BJ (cell line): ENCODE measurements at regions not wholly inside any gene's neighbourhood (a gene's known extent, or its start where the extent isn't known, plus 50 kb on each side); places are given as distances from the start of the nearest gene placed in this dataset.

ENCODE experiments used
- CTCF ChIA-PET: fragments of 350-600 bp; formaldehyde crosslinking; extraction: SDS; loops from one replicate; lab custom pipeline; 2021; ENCODE audit warnings: antibody characterized with exemption, inconsistent platforms; lab: Yijun Ruan, JAX
- POLR2A ChIA-PET: fragments of 300-600 bp; sonication (Branson Sonifier 250); formaldehyde crosslinking; extraction: SDS; loops from one replicate; lab custom pipeline; 2021; ENCODE audit warnings: antibody characterized with exemption; lab: Charles Lee
- DNase-seq: peaks from one replicate; pipeline ENCODE4 v3.0.0-alpha.2; 2011; ENCODE audit warnings: low read depth
- H3K27me3 ChIP-seq: 2 replicates; pipeline ENCODE4 v1.6.0; 2011; ENCODE audit warnings: low read length; ENCODE audit not compliant: control insufficient read depth, insufficient read depth
- H3K36me3 ChIP-seq: 2 replicates; pipeline ENCODE4 v1.5.1; 2011; ENCODE audit warnings: low read length; ENCODE audit not compliant: control insufficient read depth, insufficient read depth
- H3K4me3 ChIP-seq: 2 replicates; pipeline ENCODE4 v1.5.1; 2011; ENCODE audit warnings: low read depth, mild to moderate bottlenecking, control low read depth, low read length
- TF ChIP-seq, protein P1 (sequence below): IDR thresholded peaks from 2 replicates; pipeline ENCODE4 v1.5.1; 2011; ENCODE audit warnings: low read depth, mild to moderate bottlenecking, control low read depth, inconsistent platforms, low read length, moderate library complexity; ENCODE audit not compliant: insufficient read depth

DNA sequence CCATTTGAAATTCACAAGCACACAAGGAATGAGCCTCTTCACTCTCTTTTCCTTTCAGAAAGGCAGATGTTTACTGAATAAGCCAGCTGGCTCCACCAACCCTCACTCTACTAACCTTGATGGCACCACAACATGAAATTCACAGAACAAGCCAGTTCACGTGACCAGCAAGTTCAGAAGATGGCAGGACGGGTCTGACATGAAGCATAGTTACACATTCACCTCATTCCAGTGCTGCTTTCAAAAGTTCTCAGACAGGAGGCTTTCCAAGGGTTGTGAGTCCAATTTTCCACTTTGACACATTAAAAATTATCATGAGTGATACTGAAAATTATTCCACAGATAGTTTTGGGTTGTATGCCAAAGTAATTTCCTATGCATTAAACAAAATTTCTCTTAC is 74.2 kb upstream of the MBOAT2 start:
- Histone ChIP-seq H3K27me3 (no peaks in the 10 kb centered on the region), H3K4me3 (no peak overlapping the region), H3K36me3 (no peaks in the 10 kb centered on the region)
- ChIA-PET POLR2A (no interaction called here), CTCF (interaction anchor here (0.5 to 1.3 kb wide), 2 partner anchors 62 to 789 kb away, joined by 3 read pairs; no protein-coding TSS in a partner anchor)
- DNase-seq = no peak
- TF ChIP-seq, protein P1, sequence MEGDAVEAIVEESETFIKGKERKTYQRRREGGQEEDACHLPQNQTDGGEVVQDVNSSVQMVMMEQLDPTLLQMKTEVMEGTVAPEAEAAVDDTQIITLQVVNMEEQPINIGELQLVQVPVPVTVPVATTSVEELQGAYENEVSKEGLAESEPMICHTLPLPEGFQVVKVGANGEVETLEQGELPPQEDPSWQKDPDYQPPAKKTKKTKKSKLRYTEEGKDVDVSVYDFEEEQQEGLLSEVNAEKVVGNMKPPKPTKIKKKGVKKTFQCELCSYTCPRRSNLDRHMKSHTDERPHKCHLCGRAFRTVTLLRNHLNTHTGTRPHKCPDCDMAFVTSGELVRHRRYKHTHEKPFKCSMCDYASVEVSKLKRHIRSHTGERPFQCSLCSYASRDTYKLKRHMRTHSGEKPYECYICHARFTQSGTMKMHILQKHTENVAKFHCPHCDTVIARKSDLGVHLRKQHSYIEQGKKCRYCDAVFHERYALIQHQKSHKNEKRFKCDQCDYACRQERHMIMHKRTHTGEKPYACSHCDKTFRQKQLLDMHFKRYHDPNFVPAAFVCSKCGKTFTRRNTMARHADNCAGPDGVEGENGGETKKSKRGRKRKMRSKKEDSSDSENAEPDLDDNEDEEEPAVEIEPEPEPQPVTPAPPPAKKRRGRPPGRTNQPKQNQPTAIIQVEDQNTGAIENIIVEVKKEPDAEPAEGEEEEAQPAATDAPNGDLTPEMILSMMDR = no peak

DNA sequence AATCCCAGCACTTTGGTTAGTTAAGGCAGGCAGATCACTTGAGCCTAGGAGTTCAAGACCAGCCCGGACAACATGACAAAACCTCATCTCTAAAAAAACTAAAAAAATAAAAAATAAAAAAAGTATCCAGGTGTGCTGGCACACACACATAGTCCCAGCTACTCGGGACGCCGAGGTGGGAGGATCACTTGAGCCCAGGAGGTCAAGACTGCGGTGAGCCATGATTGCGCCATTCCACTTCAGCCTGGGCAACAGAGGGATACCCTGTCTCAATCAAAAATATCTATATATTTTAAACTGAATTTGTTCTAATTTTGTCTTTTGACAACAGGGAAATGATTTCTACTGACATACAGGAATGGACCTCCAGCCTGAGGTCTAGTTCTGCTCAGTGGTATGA is 73.3 kb upstream of the MBOAT2 start:
- H3K36me3 ChIP-seq = no peaks in the 10 kb centered on the region
- POLR2A ChIA-PET = no interaction called here
- TF ChIP-seq, protein P1 = no peak
- CTCF ChIA-PET = no interaction called here
- no peak overlapping the region for H3K4me3 ChIP-seq
- no peaks in the 10 kb centered on the region for H3K27me3 ChIP-seq
- DNase-seq = no peak

DNA sequence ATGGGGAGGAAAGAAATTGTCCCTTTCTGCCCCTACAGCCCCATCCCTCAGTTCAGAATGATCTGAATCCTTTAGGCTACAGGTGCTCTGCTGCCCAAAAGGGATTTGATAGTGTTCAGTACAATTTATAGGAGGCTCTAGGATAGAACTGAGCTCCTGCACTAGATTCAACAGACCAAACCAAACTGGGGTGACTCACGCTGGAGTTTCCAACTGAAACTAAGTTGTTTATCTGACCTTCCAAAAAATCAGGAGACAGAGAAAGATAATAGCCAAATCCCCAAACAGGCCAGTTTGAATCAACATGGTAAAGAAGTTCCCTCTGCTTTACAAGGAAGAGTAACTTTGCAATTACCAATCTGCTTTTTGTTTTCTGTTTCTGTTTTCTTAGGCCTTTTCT is 72.7 kb upstream of the MBOAT2 start:
- H3K36me3 ChIP-seq = no peaks in the 10 kb centered on the region
- no peak overlapping the region for H3K4me3 ChIP-seq
- POLR2A ChIA-PET = no interaction called here
- H3K27me3 ChIP-seq = no peaks in the 10 kb centered on the region
- DNase-seq = no peak
- CTCF ChIA-PET = no interaction called here
- TF ChIP-seq, protein P1 = no peak

DNA sequence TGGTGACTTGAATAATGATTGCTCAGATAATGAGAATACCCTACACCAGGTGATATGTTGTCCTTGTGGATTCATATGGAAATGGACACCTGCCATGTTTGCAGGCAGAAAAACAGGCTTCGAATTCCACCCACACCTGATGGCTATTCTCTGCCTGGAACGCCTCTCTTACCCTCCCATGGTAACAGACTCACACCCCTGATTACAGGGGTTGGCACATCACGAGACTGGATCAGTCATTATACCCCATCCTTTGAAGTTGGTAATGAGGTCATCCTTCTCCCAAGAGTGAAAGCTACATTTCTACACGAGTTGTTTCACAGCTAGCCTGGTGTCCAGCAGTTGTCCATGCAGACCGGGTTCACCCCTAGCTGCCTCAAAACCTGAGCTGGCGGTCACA is 71.4 kb upstream of the MBOAT2 start:
- ChIA-PET POLR2A (no interaction called here), CTCF (no interaction called here)
- TF ChIP-seq, protein P1 = no peak
- no peaks in the 10 kb centered on the region for H3K27me3 ChIP-seq
- no peak for DNase-seq
- no peaks in the 10 kb centered on the region for H3K36me3 ChIP-seq
- H3K4me3 ChIP-seq = no peak overlapping the region

DNA sequence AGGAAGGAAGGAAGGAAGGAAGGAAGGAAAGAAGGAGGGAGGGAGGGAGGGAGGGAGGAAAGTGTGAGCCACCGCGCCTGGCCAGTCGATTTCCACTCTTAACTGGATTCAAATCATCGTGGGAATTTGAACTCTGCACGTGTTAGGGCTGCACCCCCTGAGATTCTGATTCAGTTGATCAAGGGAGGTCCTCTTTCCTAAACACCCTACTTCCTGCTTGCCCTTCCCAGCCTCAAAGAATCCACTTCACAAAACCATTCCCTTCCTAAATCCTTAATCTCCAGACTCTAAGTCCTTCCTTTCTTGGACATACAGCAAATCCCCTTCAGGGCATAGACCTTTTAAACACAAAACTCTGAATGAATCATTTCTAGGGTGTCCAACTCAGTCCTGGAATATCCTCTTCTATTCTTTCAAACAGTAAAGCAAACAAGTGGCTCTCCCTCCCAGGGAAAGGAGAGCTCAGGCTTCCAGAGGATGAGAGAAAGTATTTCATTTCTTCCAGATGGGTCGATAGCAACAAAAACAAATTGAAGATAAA is 68.2 kb upstream of the MBOAT2 start:
- no peak for DNase-seq
- TF ChIP-seq, protein P1 = no peak
- H3K4me3 ChIP-seq = no peak overlapping the region
- POLR2A ChIA-PET = interaction anchor here (0.6 kb wide), 1 partner anchor 69 kb away, joined by 4 read pairs; no protein-coding TSS in a partner anchor
- CTCF ChIA-PET = interaction anchor here (1.2 kb wide), 1 partner anchor 9 kb away, joined by 3 read pairs; no protein-coding TSS in a partner anchor
- no peaks in the 10 kb centered on the region for H3K27me3 ChIP-seq
- H3K36me3 ChIP-seq = no peaks in the 10 kb centered on the region
